NCI-H446 treated with DMSO at 0.1 percent for 48 hours (cell line): ENCODE measurements at regions not wholly inside any gene's neighbourhood (a gene's known extent, or its start where the extent isn't known, plus 50 kb on each side); places are given as distances from the start of the nearest gene placed in this dataset.
A peak's percentile ranks its signal among the peaks of the same experiment; 100 is the strongest.

Experiments
- DNase-seq: peaks from one replicate; lab custom pipeline; 2025; lab: John Stamatoyannopoulos, UW

DNA sequence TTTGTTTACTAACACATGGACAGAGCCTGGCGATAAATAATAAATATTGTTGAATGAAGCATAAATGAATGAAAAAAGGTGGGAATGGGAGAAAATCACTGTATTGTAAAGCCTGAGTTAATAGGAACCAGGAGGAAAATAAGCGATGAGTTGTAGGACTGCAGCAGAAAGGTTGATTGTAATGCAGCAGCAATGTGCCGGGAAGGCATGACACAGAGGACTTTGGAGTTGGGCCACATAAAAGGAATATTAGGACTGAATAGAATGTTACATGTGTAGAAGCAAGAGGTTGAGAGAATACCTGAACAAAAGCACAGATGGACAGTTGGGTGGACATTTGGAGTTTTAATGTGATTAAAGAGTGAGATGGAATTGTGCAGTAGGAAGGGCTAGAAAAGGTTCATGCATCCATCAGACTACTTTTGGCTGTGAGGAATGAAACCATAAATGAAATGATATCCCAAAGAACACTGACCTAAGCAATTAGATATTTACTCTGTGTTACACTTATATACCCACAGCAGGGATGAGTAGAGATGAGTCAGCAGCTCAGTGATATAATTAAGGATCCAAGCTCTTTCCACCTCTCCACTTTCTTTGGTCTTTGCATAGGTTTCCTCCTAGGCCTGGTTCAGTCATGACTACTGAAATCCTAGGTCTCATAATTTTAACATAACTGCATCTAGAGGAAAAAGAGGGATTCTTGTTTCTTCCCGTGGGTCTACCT, 55.4 kb downstream of the CCER1 start:
- DNase-seq: no peak

DNA sequence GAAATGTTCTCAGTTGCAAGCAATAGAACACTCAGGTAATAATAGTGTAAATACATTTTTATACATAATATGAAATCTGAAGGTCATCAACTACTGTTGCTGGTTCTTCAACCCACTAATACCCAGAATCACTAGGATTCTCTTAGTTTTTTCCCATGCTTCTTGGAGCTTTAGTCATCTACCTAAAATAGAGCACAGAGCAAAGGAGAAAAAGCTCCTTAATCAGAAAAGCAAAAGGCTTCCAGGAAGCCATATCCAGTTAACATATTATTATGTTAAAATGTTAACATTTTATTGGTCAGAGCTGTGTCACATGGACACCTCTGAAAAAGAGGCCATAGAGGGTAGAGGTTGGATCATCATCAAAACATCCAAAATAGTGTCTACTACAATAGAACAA, 57.0 kb downstream of the CCER1 start:
- DNase-seq: no peak

DNA sequence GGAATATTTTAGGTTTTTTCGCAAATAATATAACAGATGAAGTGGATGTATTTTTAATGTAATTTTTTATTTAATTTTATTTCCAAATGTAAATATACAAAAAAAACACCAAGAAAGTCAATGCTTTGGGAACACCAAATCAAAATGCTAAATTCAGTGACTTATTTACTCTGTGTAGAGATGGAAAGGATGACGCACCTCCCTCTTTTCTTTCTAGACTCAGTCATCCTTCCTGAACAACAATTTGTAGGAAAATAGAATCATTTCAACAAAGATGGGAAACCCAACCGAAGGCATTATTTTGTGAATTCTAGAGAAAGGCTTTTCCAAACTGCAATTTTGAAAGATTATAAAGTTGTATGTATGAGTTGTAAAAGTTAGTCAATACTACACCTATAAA, 57.7 kb downstream of the CCER1 start:
- DNase-seq: no peak

DNA sequence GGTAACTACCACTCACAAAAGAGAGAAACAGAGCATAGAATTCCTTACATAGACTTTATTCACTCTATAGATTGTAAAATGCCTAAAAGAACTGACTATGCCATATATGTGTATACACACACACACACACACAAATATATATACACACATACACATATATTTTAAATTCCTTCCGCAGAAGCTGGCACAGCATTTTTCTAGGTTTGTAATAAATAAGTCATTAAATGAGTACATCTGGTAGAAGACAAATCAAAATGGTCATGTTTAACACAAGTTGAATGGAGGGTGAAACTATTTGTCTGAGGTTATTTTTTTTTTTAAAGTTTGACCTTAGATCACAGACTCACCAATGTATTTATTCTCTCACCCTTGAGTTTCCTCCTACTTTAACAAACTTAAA, 58.2 kb downstream of the CCER1 start:
- no peak for DNase-seq

DNA sequence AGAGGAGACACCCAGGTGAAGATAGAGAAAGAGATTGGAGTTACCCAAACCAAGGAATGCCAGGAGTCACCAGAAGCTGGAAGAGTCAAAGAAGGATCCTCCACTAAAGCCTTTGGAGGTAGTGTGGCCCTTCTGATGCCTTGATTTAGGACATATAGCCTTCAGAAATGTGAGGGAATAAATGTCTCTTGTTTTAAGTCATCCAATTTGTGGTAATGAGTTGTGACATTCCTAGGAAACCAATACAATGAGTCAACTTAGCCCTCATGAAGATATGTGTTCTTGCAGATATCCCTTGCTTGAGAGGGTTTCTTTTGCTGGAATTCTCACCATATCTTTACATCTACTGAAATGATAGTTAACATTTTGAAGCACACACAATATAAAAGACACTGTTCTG, 58.8 kb downstream of the CCER1 start:
- no peak for DNase-seq

DNA sequence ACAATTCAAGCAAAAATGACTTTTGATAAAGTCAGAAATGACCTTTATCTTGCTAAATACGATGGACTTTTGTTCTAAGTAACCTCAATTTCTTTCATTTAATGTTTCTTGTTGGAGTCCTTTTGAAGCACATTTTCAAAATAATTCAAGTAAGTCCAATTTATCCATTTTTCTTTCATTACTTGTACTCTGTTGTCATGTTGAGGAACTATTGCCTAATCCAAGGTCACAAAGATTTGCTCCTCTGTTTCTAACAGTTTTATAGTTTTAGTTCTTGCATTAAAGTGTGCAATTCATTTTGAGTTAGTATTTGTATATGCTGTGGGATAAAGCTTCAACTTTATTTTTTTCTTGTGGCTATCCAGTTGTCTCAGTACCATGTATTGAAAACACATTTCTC, 66.7 kb downstream of the CCER1 start:
- no peak for DNase-seq

DNA sequence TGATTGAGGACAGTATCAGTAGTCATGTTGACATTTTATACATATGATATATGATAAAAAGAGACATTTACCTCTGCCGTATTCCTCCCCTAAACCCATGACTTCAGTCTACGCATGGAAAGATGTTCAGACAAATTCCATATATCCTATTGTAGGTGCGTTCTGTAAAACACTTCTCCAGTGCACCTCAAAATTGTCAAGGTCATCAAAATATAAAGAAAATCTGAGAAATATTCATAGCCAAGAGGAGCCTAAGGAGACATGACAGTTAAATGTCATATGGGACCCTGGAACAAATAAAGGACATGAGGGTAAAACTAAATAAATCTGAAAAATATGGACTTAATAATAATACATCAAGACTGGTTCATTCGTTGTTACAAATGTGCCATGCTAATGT, 71.5 kb downstream of the CCER1 start:
- DNase-seq: no peak

DNA sequence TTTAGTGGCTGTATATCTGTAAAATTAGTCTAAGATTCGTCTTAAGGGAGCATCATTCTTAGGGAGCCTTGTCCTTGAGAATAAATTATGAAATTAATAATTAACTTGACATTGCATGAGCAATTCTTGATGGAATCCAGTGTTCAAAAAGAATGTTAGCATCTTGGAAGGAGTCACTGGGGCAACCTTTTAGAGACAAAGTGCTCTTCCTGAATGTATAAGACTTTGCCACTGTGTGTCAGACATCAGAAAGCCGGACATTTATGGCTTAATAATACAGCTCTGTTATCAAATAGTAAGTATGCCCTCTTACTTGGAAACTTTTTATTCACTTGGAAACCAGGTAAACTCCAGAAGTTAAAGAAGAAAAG, 83.3 kb downstream of the CCER1 start:
- DNase-seq: no peak

DNA sequence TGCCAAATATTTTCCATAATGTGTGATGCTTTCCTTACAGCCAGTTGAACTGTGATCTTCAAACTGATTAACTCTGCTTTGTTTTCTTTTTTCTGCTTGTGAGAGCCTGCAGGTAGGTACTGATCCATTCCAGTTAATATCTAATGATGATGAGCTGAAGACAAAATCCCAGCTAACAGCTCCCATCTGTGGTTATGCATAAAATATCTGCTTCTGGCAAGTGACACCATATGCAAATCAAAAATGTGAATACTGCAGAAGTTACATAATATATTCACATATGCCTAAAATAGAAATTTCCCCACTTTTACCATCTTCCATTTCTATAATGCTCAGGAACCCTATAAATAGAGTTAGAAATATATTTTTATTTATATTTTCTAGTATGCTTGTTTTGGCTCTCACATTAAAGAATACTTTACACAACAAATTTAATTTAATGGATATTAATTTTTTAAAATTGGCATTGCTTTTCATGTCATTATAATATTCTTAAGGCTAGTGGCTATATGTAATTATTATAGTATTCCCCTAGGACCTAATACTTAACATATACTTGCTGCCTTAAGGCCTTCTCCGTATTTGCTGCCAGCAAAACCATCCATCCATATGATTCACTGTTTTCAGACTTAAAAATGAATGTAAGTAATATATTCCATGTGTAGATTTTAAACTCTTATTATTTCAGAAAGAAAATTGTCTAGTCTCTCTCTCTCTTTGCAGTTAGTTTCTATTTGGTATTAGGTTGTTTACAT, 83.8 kb downstream of the CCER1 start:
- no peak for DNase-seq

DNA sequence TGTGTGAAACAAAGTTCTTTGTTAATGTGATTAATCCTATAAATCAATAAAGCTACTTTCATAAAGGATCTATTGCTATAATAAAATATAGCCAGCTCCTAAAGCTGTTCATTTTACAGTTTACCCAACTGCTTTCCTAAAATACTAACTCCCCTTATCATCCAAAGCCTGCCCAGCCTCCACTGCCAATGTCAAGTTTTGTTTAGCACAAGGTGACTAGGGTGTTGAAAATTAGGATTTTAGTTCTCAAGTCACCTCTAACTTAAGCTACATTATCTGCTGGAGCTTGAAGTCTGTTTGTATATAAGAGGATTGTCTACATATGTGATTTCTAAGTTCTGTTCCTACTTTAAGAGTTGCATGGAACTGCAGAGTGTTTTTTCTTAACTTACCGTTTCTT, 86.3 kb downstream of the CCER1 start:
- DNase-seq: no peak

DNA sequence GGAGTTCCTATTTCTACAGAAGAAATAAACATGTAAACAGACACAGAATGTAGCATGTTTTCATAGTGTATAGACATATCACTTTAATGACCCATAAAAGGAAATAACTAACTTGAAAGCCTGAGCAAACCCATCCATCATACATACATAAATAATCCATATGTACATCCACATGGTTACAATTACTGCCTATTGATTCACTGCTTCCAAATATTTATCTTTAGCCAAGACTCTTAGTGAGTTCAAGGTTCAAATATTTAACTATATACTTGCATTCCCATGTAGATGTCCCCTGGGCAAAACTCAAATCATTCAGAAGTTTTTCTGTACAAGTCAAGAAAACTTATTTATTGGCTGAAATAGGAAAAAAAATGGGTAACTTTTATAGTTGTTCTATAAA, 95.4 kb downstream of the CCER1 start:
- no peak for DNase-seq

DNA sequence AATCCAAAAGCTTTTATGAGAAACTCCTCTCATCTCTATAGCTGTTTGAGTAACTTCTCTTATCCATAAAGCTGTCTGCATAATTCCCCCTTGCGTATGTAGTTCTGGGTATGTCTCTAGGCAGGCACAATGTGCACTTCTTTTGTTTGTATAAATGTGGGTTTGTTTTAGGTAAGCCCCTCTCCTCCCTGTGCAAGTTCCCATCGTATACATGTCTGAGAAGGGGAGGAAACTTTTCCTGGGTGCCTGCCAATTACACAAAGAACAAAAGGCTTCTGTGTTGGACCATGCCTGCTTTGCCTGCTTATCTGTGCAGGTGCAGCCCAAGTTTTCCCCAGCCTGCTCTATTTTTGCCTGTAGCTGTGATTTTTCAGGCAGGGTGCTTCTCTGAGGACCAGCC, 96.7 kb downstream of the CCER1 start:
- DNase-seq: no peak

DNA sequence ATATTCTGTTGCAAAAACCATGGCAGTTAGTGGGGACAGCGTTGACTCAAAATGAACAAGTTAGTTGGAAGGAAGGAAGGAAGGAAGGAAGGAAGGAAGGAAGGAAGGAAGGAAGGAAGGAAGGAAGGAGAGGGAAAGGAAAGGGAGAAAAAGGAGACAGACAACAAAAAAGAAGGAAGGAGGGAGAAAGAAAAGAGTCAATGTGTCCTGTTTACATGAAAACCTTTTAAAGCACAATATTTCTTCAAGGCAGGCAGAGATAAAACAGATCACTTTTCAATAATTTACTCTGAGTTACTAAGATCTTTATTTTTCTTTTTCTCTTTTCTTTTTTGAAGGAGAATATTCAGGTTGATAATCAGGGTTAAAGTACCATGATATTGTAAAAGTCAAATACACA, 99.4 kb downstream of the CCER1 start:
- no peak for DNase-seq

DNA sequence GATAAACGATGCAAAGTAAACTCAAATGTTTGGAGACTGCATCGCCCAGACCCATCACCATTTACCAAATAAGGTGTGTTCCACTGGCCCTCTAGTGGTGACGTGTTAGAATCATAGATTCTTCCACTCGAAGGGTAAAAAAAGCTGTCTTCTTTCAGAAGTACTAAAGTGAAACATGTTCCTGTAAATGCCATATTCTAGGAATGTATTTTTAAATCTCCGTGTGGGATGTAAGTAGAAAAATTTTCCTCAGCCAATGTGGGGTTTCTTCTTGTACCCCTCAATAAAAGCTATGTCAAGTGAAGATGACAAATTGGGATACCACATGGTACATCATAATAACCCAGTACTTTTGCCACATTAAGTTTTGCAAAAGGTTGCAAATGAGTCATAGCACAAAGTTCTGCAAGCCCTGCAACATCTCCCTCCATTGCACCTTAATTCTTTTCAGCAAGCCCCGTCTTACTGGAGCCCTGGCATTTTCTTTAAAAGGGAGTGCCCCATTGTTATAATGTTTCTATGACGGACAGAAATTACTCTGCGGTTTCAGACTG, 100.8 kb downstream of the CCER1 start:
- DNase-seq: peak; percentile 14

DNA sequence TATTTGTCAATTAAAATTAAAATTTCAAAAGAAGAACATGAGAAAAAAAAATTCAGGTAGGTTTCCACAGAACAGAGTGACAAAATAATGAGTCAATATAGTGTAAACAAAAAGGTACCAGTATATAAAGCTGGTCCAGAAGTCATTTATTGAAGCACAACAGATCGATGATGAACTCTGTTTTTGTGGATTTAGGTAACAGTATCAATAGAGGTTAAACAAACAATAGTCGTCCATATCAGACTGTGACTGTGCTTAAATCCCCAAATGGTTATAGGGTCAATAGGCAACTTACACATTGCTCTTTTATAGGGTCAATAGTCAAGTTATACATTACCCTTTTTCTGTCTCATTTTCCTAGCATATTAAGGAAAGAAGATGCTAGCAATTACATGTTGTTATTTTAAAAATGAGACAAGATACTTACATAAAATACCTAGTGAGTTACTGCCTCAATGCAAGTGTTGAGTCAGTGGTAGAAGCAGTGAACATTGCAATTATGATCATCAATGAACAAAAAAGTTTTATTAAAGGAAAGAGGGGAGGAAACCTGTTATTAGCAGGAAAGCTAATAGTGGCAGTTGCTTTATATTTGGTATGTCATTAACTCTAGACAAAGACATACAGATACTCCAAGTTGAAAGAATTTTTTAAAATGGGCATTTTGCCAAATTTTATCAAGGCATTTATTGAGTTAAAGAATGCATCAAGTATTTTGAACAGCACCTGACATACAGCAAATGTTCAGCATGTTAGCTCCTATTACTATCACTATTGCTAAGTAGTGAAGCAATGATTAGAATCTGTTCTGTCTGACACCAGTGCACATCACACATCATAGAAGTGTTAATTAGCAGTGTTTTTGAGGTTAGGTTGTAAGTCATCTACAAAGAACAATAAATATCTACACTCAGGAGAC, 102.9 kb downstream of the CCER1 start:
- no peak for DNase-seq

DNA sequence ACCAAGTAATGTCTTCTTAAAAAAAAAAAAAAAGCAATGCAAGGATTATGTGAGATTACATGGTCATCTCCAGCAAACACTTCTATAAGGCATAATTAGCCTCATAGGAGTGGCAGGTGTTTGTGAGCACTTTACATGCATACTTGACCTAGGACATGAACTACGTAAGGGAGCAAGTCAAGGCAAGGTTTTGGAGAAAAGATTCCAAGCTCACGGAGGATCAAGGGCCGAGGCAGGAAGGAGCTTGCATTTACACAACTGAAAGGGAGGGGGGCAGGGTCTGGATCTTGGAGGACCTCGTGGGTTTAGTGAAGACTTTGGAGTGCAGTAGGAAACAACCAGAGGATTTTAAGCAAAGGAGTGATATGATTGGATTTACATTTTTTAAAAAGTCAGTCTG, 112.5 kb downstream of the CCER1 start:
- no peak for DNase-seq

DNA sequence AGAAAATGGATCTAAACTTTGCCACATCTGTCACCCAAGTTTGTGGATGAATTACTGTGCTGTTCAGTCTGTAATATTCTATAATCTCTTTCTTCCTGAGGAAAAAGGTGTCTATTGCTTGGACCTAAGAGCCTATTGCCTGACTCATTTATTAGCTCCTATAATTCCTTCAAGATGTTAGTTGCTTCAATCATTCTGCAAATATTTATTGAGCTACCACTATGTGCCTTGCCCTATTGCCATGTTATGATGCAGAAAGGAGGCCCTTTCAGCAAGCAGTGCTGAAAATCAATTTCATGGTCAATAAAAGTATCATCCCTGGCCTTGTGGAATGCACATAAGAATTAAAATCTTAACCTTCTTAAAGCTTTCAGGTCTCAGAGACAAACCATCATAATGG, 113.6 kb downstream of the CCER1 start:
- no peak for DNase-seq

DNA sequence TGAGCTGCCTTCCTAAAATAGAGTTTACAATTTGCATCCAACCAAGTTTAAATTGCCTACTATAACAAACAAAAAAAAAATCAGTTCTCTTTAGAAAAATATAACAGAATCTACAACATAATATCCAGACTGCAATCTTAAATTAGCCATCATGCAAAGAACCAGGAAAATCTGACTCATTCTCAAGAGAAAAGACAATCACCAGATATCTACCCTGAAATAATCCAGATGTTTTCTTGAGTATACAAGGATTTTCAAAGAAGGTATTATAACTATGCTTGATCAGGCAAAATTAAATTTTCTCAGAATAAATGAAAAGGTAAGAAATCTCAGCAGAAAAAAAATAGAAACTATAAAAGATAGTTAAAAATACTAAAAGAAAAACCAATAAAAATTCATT, 115.6 kb downstream of the CCER1 start:
- no peak for DNase-seq

DNA sequence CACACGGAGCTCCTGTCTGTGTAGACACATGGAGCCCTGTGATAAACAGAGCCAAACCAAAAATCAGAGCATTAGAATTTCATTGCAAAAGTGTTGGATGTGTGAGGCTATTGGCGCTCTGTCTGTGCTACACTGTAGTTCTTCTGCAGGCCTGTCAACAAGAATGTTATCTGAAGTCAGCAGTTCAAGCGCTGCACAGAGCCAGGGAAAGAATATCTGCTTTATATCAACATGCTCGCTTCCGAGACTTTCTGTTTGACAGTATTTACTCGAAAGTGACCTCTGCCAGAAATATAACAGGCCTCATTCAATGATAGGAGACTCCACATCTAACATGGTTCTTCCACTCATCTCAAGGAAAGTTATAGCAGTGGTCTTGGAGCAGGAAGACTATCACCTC, 118.3 kb downstream of the CCER1 start:
- DNase-seq: no peak

DNA sequence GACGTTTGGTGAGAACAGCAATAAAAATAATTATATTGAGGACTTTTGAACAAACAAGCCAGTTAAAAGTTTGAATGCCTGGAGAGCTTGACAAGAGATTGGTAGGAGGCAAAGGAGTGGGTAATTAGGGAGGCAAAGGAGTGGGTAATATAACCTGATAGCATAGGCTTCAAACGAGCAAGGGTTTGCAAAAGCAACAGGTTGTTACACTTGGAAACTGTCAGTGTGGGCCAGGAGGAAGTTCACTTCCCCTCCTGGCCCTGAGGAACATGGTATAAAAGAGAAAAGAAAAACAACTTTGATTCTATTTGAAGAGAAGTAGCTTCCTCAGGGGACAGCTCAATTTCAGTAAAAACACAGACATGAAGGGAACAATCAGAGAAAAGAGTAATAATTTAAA, 121.7 kb downstream of the CCER1 start:
- no peak for DNase-seq

DNA sequence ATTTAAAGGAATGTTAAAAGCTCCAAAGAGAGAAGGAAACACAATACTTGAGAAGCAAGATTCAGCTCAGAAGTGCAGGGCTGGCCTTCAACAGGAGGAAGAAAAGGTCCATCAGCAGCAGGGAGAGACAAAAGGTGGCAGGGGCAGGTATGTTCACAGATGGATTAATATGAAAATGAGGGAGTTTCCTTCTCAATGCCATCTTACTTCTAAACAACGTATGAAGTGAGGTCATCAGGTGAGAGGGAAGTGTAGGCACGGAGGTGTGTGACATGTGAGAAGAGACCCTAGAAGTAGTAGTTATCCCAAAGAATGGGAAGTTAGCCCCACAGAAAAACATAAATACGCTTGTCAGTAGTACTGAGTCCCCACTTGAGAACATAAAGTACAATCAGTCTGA, 122.5 kb downstream of the CCER1 start:
- DNase-seq: no peak

DNA sequence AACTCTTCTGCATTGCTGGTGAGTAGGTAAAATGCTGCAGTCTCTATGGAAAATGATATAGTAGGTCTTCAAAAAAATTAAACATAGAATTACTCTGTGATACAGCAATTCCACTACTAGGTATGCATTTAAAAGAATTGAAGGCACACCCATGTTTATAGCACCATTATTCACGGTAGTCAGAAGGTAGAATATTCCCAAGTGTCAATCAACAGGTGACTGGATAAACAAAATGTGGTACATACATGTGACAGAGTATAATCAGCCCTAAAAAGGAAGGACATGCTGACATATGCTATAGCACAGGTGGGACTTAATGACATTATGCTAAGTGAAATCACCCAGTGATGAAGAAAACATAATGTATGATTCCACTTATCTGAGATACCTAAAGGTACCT, 123.3 kb downstream of the CCER1 start:
- DNase-seq: no peak

DNA sequence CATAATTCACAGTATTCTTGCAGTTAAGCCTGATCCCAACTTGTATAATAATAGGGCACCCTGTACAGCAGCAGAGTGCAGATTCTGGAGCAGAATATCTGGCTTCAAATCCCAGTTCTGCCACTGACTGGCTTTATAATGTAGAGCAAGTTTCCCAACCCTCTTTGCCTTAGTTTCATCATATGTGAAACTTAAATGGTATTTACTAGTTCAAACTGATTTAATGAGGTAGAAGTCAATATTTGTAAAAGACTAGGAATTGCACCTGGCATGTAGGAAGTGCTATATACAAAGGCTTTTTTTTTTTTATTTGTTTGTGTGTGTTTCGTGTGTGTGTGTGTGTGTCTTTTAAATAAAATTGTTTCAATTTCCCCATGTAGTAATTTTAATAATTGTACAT, 125.9 kb downstream of the CCER1 start:
- no peak for DNase-seq
